GM12878 (cell line): ENCODE measurements at regions not wholly inside any gene's neighbourhood (a gene's known extent, or its start where the extent isn't known, plus 50 kb on each side); places are given as distances from the start of the nearest gene placed in this dataset.

ENCODE experiments used
- CHD4 ChIP-seq: fragments of 200-600 bp; sonication (generic); IDR thresholded peaks from 2 replicates; pipeline ENCODE4 v1.6.1; 2016; ENCODE audit warnings: mild to moderate bottlenecking
- CTCF ChIP-seq, 3 experiments: IDR thresholded peaks in 2 of 3; conservative IDR thresholded peaks in 1 of 3; 2 replicates each; pipeline ENCODE4 v1.5.1; 2011; ENCODE audit warnings: low read depth in 3 of 3, low read length in 3 of 3, mild to moderate bottlenecking in 3 of 3, control low read depth in 2 of 3, moderate library complexity in 2 of 3, inconsistent platforms in 1 of 3, mixed read lengths in 1 of 3; ENCODE audit not compliant: control insufficient read depth in 2 of 3, insufficient read depth in 1 of 3; ENCODE audit errors: extremely low read depth in 1 of 3
- EZH2 ChIP-seq: IDR thresholded peaks from 2 replicates; pipeline ENCODE4 v1.6.1; 2012; ENCODE audit warnings: low read depth, mild to moderate bottlenecking, control low read depth, inconsistent platforms, low read length, borderline replicate concordance; ENCODE audit not compliant: control insufficient read depth
- SIN3A ChIP-seq: IDR thresholded peaks from 2 replicates; pipeline ENCODE4 v1.6.1; 2012; ENCODE audit warnings: low read depth, low read length, improper control_type of control experiment
- ZBTB40 ChIP-seq: fragments of 450-650 bp; IDR thresholded peaks from 2 replicates; pipeline ENCODE4 v1.6.1; 2016; ENCODE audit warnings: mild to moderate bottlenecking, moderate library complexity, borderline replicate concordance

GRCh38 chr10:61342858-61343572 lies 110.2 kb downstream of the TMEM26 start:
- TF ChIP-seq ZBTB40 (no peak), CHD4 (no peak), CTCF (IDR thresholded peaks at IDR 0.05 in 2 of 3, conservative IDR thresholded peaks at IDR 0.05 in 1 of 3; ENCODE audit: control insufficient read depth in 2 of 3, extremely low read depth in 1 of 3, insufficient read depth in 1 of 3, low read depth in 3 of 3, low read length in 3 of 3) (no peak), EZH2 (no peak), SIN3A (no peak)
